ENCODE measurements at regions not wholly inside any gene's neighbourhood (a gene's known extent, or its start where the extent isn't known, plus 50 kb on each side); places are given as distances from the start of the nearest gene placed in this dataset.

DNA sequence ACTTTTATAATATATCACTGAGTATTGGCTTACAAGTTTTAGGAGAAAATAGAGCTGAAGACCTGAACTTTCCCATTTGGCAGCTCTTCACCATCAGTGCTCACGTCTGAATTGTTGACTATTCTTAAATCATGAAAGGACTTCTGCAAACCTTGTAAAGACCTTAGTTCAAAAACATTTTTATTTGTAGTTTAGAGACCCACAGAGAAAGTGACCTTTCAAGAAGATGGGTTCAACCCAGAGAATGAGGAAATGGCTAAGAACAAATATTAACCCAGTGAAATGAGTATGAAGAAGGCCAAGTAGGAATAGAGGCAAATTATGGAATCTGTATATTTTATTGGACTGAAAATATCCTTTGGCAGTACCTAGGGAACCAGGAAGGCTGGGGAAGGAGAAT, 1151.1 kb downstream of the GATA3 start:
- TF ChIP-seq, protein P1, sequence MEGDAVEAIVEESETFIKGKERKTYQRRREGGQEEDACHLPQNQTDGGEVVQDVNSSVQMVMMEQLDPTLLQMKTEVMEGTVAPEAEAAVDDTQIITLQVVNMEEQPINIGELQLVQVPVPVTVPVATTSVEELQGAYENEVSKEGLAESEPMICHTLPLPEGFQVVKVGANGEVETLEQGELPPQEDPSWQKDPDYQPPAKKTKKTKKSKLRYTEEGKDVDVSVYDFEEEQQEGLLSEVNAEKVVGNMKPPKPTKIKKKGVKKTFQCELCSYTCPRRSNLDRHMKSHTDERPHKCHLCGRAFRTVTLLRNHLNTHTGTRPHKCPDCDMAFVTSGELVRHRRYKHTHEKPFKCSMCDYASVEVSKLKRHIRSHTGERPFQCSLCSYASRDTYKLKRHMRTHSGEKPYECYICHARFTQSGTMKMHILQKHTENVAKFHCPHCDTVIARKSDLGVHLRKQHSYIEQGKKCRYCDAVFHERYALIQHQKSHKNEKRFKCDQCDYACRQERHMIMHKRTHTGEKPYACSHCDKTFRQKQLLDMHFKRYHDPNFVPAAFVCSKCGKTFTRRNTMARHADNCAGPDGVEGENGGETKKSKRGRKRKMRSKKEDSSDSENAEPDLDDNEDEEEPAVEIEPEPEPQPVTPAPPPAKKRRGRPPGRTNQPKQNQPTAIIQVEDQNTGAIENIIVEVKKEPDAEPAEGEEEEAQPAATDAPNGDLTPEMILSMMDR (optimal IDR thresholded peaks at IDR 0.05 in 1 of 3, IDR thresholded peaks at IDR 0.05 in 1 of 3, conservative IDR thresholded peaks at IDR 0.05 in 1 of 3; ENCODE audit: extremely low read depth in 1 of 3, insufficient read depth in 2 of 3, low read length in 3 of 3) = no peak
- TF ChIP-seq EZH2 (IDR thresholded peaks at IDR 0.05; ENCODE audit: low read length) = no peak
